Neural cell (in vitro differentiated cells): ENCODE measurements at regions not wholly inside any gene's neighbourhood (a gene's known extent, or its start where the extent isn't known, plus 50 kb on each side); places are given as distances from the start of the nearest gene placed in this dataset.

Experiments used
- H2AFZ ChIP-seq: fragments of 200-600, 300-800 bp; sonication (generic), shearing (Covaris generic); 2 replicates; pipeline ENCODE4 v1.6.0; 2014; ENCODE audit warnings: low read depth, mild to moderate bottlenecking, antibody characterized with exemption, low read length, moderate library complexity
- H3F3A ChIP-seq: fragments of 200-600 bp; shearing (Covaris generic); 2 replicates; pipeline ENCODE4 v1.6.1; 2016; ENCODE audit warnings: mild to moderate bottlenecking, moderate library complexity, mixed read lengths, antibody characterized with exemption, low read length; ENCODE audit not compliant: insufficient read depth, poor library complexity, severe bottlenecking
- H3K27ac ChIP-seq: fragments of 200-600, 300-800 bp; sonication (generic), shearing (Covaris generic); 2 replicates; pipeline ENCODE4 v1.5.1; 2014; ENCODE audit warnings: mild to moderate bottlenecking, low read length, moderate library complexity
- H3K27me3 ChIP-seq: fragments of 300-800, 200-600 bp; sonication (generic), shearing (Covaris generic); 2 replicates; pipeline ENCODE4 v1.6.0; 2014; ENCODE audit warnings: mild to moderate bottlenecking, low read depth, low read length, moderate library complexity; ENCODE audit not compliant: insufficient read depth
- H3K36me3 ChIP-seq: fragments of 300-800, 200-600 bp; sonication (generic), shearing (Covaris generic); 2 replicates; pipeline ENCODE4 v1.5.1; 2014; ENCODE audit warnings: mild to moderate bottlenecking, antibody characterized with exemption, low read length, moderate library complexity; ENCODE audit not compliant: insufficient read depth
- H3K4me2 ChIP-seq: fragments of 300-800, 200-600 bp; sonication (generic), shearing (Covaris generic); 2 replicates; pipeline ENCODE4 v1.6.0; 2014; ENCODE audit warnings: mild to moderate bottlenecking, low read length
- H3K4me3 ChIP-seq: fragments of 300-800, 200-600 bp; sonication (generic), shearing (Covaris generic); 2 replicates; pipeline ENCODE4 v1.5.1; 2014; ENCODE audit warnings: mild to moderate bottlenecking, low read length, moderate library complexity
- H3K79me2 ChIP-seq: fragments of 200-600 bp; shearing (Covaris generic); replicated peaks from 2 replicates; pipeline ENCODE4 v1.6.0; 2014; ENCODE audit warnings: mild to moderate bottlenecking, low read length, moderate library complexity; ENCODE audit not compliant: insufficient read depth
- H3K9ac ChIP-seq: fragments of 300-800, 200-600 bp; sonication (generic), shearing (Covaris generic); 2 replicates; pipeline ENCODE4 v1.6.1; 2016; ENCODE audit warnings: mild to moderate bottlenecking, low read length, mixed read lengths
- H3K9me2 ChIP-seq: fragments of 200-600 bp; shearing (Covaris generic); 2 replicates; pipeline ENCODE4 v1.6.1; 2016; ENCODE audit warnings: mild to moderate bottlenecking, low read length, mixed read lengths; ENCODE audit not compliant: insufficient read depth
- H3K9me3 ChIP-seq: fragments of 200-600, 300-800 bp; sonication (generic), shearing (Covaris generic); 2 replicates; pipeline ENCODE4 v1.6.1; 2016; ENCODE audit warnings: mild to moderate bottlenecking, mixed run types, low read length, moderate library complexity, mixed read lengths
- H4K20me1 ChIP-seq: fragments of 200-600 bp; shearing (Covaris generic); 2 replicates; pipeline ENCODE4 v1.6.1; 2016; ENCODE audit warnings: mild to moderate bottlenecking, mixed run types; ENCODE audit not compliant: insufficient read depth
- CTCF ChIP-seq: fragments of 450-650 bp; IDR thresholded peaks from 2 replicates; pipeline ENCODE4 v1.5.1; 2014; ENCODE audit warnings: antibody characterized with exemption, mild to moderate bottlenecking, moderate library complexity; ENCODE audit not compliant: poor library complexity, severe bottlenecking
- EP300 ChIP-seq: fragments of 450-650 bp; conservative IDR thresholded peaks from 2 replicates; pipeline ENCODE4 v1.6.1; 2014; ENCODE audit warnings: antibody characterized with exemption, mild to moderate bottlenecking, moderate library complexity; ENCODE audit not compliant: poor library complexity, severe bottlenecking
- EZH2 ChIP-seq: fragments of 200-600, 300-800 bp; shearing (Covaris generic), sonication (generic); IDR thresholded peaks from 2 replicates; pipeline ENCODE4 v1.6.1; 2014; ENCODE audit warnings: antibody characterized with exemption, low read length, borderline replicate concordance, mild to moderate bottlenecking; ENCODE audit not compliant: insufficient read depth, poor library complexity, severe bottlenecking
- MXI1 ChIP-seq: fragments of 450-650 bp; conservative IDR thresholded peaks from 2 replicates; pipeline ENCODE4 v1.6.1; 2014; ENCODE audit warnings: antibody characterized with exemption, mild to moderate bottlenecking; ENCODE audit not compliant: poor library complexity, severe bottlenecking
- POLR2AphosphoS5 ChIP-seq: IDR thresholded peaks from 2 replicates; pipeline ENCODE4 v1.6.1; 2012
- RAD21 ChIP-seq: fragments of 450-650 bp; conservative IDR thresholded peaks from 2 replicates; pipeline ENCODE4 v1.6.1; 2014; ENCODE audit warnings: antibody characterized with exemption, mild to moderate bottlenecking, moderate library complexity
- REST ChIP-seq: IDR thresholded peaks from 2 replicates; pipeline ENCODE4 v1.6.1; 2012; ENCODE audit warnings: borderline replicate concordance
- SMC3 ChIP-seq: fragments of 450-650 bp; conservative IDR thresholded peaks from 2 replicates; pipeline ENCODE4 v1.6.1; 2014; ENCODE audit warnings: antibody characterized with exemption, mild to moderate bottlenecking, moderate library complexity; ENCODE audit not compliant: poor library complexity
- TAF1 ChIP-seq: IDR thresholded peaks from 2 replicates; pipeline ENCODE4 v1.6.1; 2012; ENCODE audit warnings: low read depth

DNA sequence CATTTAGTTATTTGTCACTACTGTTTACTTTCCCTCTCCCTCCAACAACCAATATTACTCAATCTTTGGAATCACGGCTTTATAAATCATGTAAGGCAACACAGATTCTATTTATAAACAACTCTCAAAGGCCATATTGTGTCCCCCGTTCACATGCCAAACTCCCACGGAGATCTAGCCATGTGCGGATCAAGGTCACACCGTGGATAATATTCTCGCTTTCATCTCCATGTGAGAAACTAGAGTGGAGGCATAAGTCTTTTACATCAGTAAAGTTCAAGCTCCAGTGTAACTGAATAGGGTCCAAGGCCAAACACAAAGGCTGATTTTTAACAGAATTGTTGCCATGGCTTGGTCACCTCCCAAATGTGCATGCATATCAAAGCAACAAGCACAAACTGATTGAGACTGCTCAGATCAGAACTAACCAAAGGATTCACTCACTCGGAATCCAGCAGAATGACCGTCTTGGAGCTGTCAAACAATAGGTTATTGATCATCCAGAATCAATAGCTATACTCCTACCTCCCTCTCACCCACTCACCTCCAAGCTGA lies 569.5 kb upstream of the LRRN3 start:
- Histone ChIP-seq H3K79me2 (no peaks in the 10 kb centered on the region), H2AFZ (no peak overlapping the region), H3K9ac (no peak overlapping the region), H4K20me1 (no peaks in the 10 kb centered on the region), H3K4me2 (no peak overlapping the region), H3K36me3 (no peaks in the 10 kb centered on the region), H3K27me3 (no peaks in the 10 kb centered on the region), H3K27ac (no peak overlapping the region), H3K4me3 (no peak overlapping the region), H3K9me3 (no peaks in the 10 kb centered on the region), H3K9me2 (no peaks in the 10 kb centered on the region), H3F3A (no peaks in the 10 kb centered on the region)
- TF ChIP-seq EP300, result no peak
- TF ChIP-seq SMC3, result no peak
- TF ChIP-seq CTCF, result no peak
- no peak for TF ChIP-seq MXI1
- TF ChIP-seq POLR2AphosphoS5, result no peak
- no peak for TF ChIP-seq TAF1
- TF ChIP-seq EZH2, result no peak
- TF ChIP-seq RAD21, result no peak
- TF ChIP-seq REST, result no peak

- no peak overlapping the region for H3K9ac ChIP-seq
- H3K9me2 ChIP-seq, result no peaks in the 10 kb centered on the region
- no peaks in the 10 kb centered on the region for H3K79me2 ChIP-seq
- no peaks in the 10 kb centered on the region for H3K9me3 ChIP-seq
- H3K4me3 ChIP-seq, result no peak overlapping the region
- H3K4me2 ChIP-seq, result no peak overlapping the region
- H3F3A ChIP-seq, result no peaks in the 10 kb centered on the region
- H3K36me3 ChIP-seq, result no peaks in the 10 kb centered on the region
- TF ChIP-seq EZH2 (no peak), SMC3 (no peak), MXI1 (no peak), CTCF (no peak), POLR2AphosphoS5 (no peak), REST (no peak), TAF1 (no peak), RAD21 (no peak), EP300 (no peak)
- H3K27me3 ChIP-seq, result no peaks in the 10 kb centered on the region
- H2AFZ ChIP-seq, result no peak overlapping the region
- H4K20me1 ChIP-seq, result no peaks in the 10 kb centered on the region
- H3K27ac ChIP-seq, result no peak overlapping the region
These were observed 568.7 kb upstream of the LRRN3 start for GRCh38 chr7:110522061-110522760.
